GM19455 (cell line): ENCODE measurements at regions not wholly inside any gene's neighbourhood (a gene's known extent, or its start where the extent isn't known, plus 50 kb on each side); places are given as distances from the start of the nearest gene placed in this dataset.

Experiments
- ATAC-seq: cut with Tn5 transposase; IDR thresholded peaks from one replicate; pipeline ENCODE4 v1.9.1; 2021; ENCODE audit not compliant: unreplicated experiment

DNA sequence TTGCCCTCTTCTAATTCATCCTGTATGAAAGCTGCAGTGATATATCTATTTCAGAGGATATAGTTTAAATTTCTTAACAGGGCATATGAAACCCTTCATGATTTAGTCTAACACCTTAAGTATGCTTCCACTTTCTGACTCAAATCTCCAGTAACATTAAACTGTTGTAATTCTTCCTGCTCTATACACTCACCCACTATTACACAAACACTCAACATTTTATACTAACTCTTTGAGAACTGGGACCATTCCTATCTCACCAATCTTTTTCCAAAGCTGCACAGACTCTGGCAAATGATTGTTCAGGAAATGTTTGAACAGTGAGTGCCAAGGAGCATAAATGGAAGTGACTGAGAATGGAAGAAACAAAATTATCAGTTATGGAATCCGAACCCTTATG, 560.4 kb upstream of the DPPA4 start:
- no peak for ATAC-seq

GRCh38 chr3:109899925-109900324, 562.6 kb upstream of the DPPA4 start:
- ATAC-seq = no peak

DNA sequence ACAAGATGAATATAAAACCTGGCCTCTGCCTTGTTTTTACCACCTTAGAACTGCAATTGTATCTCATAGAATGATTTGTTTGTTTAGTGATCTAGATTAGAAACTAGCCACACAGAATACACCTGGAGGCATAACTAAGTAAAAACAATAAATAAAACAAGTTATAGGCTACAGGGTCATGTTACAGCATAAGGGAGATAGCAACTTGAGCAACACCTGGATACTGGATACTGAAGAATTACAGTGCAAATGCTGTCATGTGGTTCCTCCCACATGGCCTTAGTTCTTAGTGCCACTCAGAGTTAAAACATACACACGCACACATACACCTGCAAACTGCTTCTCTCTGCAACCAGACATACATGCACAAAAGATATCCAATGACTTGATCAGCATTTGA, 563.4 kb upstream of the DPPA4 start:
- ATAC-seq = no peak

- ATAC-seq = no peak
Measured at GRCh38 chr3:109902549-109902948, 565.2 kb upstream of the DPPA4 start.

GRCh38 chr3:109903100-109903499, 565.8 kb upstream of the DPPA4 start:
- no peak for ATAC-seq

DNA sequence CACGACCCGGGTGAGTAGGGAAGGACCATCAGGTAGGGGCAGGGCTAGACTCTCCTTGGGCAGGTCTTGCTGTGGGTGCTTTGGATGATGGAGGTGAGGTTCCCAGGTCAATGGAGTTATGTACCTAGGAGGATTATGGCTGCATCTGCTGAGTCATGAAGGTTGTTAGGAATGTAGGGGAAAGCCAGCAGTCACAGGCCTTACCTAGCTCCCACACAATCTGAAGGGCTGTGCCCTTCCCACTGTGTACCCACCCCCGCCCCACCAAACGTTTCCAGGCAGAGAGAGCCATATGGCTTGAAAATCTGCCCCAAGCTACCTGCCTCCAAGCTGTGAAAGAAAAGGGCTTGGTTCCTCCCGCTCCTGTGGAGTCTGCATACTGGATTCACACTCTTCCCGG, 573.4 kb upstream of the DPPA4 start:
- no peak for ATAC-seq

DNA sequence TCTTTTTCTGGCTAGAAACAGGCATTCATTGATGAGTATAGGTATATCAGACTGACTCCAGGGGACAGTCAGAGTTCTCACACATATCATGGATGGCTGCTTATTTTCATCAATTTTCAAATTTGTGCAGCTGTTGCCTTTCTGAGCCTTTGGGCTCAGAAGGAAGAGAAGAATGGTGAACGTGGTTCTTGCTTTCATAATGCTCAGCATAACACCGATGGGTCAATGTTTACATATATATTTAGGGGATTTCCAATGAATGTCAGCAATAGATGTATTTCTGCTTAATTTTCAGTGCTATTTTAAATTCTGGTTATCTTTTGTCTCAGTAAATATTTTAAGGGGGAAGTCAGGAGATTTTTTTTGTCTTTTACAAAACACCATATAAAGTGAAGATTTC, 581.4 kb upstream of the DPPA4 start:
- no peak for ATAC-seq

- no peak for ATAC-seq
Measured at GRCh38 chr3:109920749-109921148, 583.4 kb upstream of the DPPA4 start.

DNA sequence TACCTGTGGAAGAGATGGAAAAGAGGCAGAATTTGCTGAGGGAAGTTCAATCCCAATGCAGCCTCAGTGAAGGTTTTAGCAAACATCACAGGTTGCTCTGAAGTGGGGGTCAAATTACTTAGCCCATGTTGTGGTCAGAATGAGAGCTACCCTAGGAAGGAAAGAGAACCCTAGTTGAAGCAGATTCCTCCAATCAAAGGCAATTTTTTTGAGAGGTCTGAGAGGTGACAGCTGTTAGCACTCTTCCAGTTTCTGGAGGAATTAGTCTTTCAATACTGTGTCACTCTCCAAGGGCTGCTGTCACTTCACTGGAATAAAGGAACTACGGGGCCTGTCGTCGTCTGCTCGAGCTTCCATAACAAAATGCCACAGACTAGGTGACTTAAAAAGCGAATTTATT, 584.2 kb upstream of the DPPA4 start:
- no peak for ATAC-seq

DNA sequence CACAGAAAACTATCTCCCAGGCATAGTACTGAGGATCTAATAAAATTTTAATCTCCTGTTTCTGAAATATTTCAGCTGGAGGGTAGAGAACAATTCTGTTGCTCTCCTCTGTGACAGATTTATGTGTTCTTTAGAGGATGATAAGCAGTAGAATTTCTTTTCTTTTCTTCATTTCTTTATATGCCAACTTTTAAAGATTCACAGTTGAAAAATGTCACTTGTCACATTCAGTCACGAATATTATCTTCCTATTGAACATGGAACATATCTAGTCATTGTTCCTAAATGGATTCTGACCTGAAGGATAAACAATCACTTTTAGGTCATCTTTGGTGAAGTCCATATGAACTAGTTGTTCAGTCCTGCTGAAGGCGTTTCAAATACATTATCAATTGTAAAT, 585.5 kb upstream of the DPPA4 start:
- no peak for ATAC-seq

GRCh38 chr3:109923431-109923830, 586.1 kb upstream of the DPPA4 start:
- ATAC-seq = no peak

DNA sequence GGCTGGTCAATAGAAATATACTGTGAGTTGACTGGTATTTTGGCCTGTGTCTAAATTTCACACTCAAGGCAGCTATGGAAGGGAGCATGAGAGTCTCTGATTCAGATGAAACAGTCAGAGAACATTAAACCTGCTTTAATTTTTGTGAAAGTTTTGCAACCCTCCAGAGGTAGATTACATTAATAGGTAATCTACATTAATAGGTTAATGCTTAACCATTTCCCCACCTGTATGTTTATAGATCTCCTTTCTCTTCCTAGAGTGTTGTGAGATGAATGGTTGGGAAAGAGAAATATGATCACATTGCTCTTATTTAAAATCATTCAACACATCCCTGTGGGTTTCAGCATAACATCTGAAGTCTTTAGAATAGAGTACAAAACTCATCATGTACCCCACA, 586.9 kb upstream of the DPPA4 start:
- ATAC-seq = no peak

DNA sequence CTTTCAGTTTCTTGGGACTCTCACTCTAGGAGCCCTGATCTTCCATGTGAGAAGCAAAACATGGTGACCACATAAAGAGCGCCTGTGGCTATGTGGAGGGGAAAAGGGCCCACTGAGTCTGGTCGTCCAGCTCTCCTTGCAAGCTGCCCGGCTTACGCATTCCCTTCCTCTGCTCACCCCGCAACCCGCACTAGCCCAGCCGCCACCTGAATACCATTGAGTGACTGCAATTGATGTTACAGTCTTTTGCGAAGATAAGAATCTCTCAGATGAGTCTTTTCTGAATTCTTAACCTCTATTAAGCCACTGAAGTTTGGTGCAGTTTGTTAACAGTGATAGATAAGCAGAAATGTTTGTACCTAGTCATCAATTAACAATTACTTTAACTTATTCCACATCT, 589.0 kb upstream of the DPPA4 start:
- ATAC-seq = no peak

- no peak for ATAC-seq
Measured at GRCh38 chr3:109927161-109927560, 589.8 kb upstream of the DPPA4 start.

GRCh38 chr3:109927726-109928125, 590.4 kb upstream of the DPPA4 start:
- ATAC-seq = no peak

DNA sequence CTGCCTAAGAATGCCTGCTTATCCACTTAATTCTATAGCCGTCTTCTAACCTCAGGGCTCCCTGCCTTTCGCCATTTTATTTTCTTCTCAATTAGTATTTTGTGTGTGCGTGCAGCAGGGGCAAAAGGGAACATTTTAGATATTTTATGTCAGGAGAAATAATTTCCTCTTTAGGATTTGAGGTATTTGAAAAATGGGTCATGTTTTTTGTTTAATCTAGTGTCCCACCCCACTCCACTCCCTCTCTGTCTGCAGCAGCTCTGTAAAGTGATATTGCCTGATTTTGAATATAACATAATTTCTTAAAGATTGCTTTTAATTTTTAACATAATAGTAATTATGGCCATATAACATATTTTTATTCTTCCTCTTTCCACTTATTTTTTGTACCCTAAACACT, 593.2 kb upstream of the DPPA4 start:
- ATAC-seq = no peak

DNA sequence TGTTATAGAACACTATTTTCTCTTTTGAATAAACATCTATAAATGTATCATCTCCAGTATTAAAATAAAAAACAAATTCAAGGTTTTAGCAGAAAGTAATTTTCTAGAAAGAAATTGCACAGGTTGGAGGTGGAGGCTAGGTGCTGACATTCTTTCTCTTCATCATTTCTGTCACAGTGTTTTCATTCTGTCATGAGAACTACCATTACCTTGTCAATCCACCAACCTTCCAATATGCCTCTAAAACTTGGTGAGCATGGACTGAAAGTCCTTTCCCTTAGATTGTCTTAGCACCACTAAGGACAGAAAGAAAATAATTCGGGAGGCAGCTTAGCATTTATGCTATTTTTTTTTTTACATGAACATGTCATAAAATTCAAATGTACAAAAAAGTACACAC, 596.2 kb upstream of the DPPA4 start:
- ATAC-seq = no peak

GRCh38 chr3:109939817-109940216, 602.5 kb upstream of the DPPA4 start:
- no peak for ATAC-seq

DNA sequence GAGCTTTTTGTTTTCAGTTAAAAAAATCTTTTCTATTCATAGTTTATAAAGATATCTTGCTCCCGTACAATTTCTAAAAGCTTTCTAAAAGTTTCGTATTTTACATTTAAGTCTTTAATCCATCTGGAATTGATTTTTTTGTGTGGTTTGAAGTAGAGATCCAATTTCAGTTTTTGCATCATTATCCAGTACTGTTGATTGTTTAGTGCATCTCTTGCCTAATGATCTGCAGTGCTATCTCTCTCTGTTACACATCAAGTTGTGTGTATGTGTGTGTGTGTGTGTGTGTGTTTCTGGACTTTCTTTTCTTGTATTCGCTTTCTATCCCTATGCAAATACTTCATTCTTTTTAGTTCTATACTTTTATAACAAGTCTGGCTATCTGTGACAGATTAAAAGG, 605.8 kb upstream of the DPPA4 start:
- no peak for ATAC-seq

DNA sequence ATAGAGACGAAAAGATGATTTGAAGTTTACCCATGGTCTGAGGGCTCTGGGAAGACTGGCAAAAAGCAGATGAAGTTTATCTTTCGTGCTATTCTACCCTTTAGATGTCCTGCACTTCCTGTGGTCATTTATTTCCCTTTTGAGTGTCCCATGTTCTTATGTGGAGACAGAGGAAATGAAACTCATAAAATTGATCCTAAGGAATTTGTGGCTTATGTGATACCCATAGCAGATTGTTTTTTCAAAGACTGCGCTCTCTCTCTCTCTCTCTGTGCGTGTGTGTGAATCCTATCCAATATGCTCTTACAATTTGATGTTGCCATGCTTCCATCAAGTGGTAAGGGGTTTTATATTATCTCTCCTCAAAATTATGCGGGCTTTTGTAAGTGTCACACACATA, 607.5 kb upstream of the DPPA4 start:
- no peak for ATAC-seq

DNA sequence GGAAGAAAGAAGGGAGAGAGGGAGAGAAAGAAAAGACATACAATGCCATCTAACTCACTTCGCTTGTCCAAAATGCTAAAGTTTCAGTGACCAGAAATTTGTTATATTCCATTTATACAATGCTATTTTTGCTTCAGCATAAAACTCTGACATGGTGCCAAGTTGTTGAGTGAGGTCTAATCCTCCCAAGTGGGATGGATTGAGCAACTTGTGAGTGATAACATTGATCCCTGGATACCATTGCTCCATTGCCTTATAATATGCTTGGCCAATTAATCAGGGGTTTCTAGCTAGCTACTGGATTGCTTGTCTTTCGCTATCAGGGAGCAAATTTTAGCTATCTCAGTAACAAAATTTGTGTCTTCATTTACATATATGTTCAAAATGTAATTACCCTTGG, 615.6 kb upstream of the DPPA4 start:
- ATAC-seq = no peak

DNA sequence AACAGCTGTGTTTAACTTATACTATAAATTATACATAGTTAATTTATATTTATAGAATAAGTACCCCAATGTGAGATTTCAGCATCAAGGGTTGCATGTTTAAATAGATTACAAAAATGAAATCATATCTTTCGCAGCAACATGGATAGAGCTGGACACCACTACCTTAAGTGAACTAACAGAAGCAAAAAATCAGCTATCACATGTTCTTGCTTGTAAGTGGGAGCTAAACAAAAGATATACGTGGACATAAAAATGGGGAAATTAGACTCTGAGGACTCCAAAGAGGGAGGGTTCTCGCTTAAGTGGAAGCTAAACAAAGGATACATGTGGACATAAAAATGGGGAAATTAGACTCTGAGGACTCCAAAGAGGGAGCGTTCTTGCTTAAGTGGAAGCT, 626.5 kb upstream of the DPPA4 start:
- ATAC-seq = no peak

GRCh38 chr3:109973733-109974132, 636.4 kb upstream of the DPPA4 start:
- ATAC-seq = no peak

DNA sequence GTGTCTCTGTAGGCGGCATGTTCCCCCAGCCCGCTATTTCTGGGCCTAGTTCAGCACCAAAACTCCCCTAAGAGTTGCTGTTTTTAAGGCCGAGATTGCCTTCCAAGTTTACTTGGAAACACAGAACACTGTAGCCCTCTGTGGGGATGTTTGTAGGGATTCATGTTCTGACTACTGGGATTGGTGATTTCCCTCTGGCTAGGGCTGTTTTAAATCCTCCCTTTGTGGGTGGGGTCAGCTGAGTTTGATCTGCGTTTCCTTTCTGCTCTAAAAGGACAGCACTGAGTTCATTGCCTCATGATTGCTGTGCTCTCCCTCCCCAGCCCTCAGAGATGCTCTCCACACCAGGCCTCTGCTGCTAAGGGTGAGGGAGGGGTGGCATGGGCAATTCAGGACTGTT, 640.6 kb upstream of the DPPA4 start:
- no peak for ATAC-seq
